ENCODE measurements at regions not wholly inside any gene's neighbourhood (a gene's known extent, or its start where the extent isn't known, plus 50 kb on each side); places are given as distances from the start of the nearest gene placed in this dataset.

GRCh38 chr11:127472505-127472904 lies 471.9 kb upstream of the KIRREL3 start:
- TF ChIP-seq, protein P1, sequence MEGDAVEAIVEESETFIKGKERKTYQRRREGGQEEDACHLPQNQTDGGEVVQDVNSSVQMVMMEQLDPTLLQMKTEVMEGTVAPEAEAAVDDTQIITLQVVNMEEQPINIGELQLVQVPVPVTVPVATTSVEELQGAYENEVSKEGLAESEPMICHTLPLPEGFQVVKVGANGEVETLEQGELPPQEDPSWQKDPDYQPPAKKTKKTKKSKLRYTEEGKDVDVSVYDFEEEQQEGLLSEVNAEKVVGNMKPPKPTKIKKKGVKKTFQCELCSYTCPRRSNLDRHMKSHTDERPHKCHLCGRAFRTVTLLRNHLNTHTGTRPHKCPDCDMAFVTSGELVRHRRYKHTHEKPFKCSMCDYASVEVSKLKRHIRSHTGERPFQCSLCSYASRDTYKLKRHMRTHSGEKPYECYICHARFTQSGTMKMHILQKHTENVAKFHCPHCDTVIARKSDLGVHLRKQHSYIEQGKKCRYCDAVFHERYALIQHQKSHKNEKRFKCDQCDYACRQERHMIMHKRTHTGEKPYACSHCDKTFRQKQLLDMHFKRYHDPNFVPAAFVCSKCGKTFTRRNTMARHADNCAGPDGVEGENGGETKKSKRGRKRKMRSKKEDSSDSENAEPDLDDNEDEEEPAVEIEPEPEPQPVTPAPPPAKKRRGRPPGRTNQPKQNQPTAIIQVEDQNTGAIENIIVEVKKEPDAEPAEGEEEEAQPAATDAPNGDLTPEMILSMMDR (conservative IDR thresholded peaks at IDR 0.05; ENCODE audit: low read length) = no peak
- TF ChIP-seq EZH2phosphoT487 (IDR thresholded peaks at IDR 0.05; ENCODE audit: borderline replicate concordance) = no peak
